ENCODE measurements at regions not wholly inside any gene's neighbourhood (a gene's known extent, or its start where the extent isn't known, plus 50 kb on each side); places are given as distances from the start of the nearest gene placed in this dataset.

DNA sequence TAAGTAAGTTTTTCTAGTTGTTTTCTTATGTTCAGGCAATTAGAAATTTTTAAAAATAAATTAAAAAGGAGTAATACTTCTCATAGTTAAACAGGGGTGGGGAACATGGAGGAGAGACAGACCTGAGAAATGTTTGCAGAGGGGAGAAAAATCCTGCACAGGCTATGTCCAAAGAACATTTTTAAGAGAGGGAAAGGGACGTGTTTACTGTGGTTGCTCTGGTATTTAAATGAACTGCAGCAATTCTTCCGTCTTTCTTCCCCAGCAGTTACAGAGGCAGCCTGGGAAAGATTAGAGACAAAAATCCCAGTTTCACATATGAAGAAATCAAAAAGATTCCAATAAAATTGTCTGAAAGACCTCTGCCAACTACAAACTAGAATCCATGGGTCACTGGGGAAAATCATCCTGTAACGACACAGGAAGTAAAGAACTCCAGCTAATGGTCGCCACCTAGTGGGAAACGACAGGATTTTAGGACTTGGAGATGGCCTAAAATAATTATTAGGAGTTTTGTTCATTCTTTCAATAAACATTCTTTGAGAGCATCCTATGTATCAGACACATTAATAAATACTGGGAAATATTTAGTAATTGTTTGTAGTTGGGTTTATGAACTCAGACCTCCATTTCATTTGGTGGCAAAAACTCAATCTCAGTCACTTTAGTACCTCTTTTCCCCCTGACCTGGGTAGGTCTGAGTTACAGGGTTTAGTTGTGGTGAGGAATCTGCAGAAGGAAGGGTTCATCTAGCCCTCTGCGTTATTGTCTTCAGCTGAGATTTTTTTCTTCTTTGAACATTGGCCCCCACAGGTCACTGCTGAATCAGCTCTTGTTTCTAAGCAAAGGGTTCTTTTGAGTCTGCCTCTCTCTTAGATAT is 69.9 kb upstream of the GOLIM4 start:
- Histone ChIP-seq H3K4me3 (no peak overlapping the region), H3K27ac (no peak overlapping the region), H3K9ac (ENCODE audit: insufficient read length) (peak overlapping the region; percentile 13), H3K9me3 (ENCODE audit: low read depth, low read length) (no peaks in the 10 kb centered on the region), H3K36me3 (ENCODE audit: insufficient read depth, low read length) (no peaks in the 10 kb centered on the region)
- DNase-seq (ENCODE audit: low read depth, low spot score) = peak; percentile 70
- TF ChIP-seq POLR2AphosphoS5 (IDR thresholded peaks at IDR 0.05; ENCODE audit: borderline replicate concordance, low read depth, low read length) (no peak), EZH2 (IDR thresholded peaks at IDR 0.05) (no peak), FOXP2 (optimal IDR thresholded peaks at IDR 0.05; ENCODE audit: control extremely low read depth, extremely low read length, insufficient read depth) (no peak)

DNA sequence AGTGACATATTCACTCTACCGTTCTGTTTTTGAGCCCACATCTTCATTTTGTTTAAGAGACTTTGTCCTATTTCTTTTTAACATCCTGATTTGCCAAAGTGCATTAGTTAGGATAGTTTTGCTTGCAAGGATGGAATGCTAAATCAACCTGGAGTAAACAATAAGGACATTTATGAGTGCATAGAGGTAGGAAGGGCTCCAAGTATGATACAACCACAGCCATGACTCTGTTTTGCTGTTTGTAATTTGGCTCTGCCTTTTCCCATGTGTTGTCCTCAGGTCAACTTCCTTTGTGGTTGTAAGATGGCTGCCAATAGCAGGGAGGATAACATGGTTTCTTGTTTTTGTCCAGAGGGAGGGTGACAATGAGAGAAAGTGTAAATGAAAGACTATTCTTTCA is 66.4 kb upstream of the GOLIM4 start:
- H3K27ac ChIP-seq = no peak overlapping the region
- TF ChIP-seq EZH2 (IDR thresholded peaks at IDR 0.05) (no peak), POLR2AphosphoS5 (IDR thresholded peaks at IDR 0.05; ENCODE audit: borderline replicate concordance, low read depth, low read length) (no peak), FOXP2 (optimal IDR thresholded peaks at IDR 0.05; ENCODE audit: control extremely low read depth, extremely low read length, insufficient read depth) (no peak)
- DNase-seq (ENCODE audit: low read depth, low spot score) = no peak
- no peak overlapping the region for H3K4me3 ChIP-seq
- no peaks in the 10 kb centered on the region for H3K9me3 ChIP-seq (ENCODE audit: low read depth, low read length)
- no peak overlapping the region for H3K9ac ChIP-seq (ENCODE audit: insufficient read length)
- H3K36me3 ChIP-seq (ENCODE audit: insufficient read depth, low read length) = no peaks in the 10 kb centered on the region

DNA sequence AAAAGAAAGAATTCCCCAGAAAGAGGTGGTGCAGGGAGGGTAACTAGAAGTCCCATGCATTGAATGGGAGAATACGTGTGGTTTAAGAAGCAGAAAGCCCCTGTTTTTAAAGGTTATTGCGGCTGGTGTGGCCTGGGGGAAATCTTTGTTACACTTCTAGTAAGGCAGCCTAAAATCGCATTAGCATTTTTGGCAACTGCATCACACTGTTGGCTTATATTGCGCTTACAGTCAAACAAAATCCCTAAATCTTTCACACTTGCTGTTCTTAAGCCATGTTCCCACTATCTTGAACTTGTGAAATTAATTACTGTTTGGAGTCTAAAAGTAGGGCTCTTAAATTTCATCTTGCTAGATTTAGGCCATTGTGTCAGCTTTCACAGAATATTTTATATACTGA is 66.0 kb upstream of the GOLIM4 start:
- no peaks in the 10 kb centered on the region for H3K36me3 ChIP-seq (ENCODE audit: insufficient read depth, low read length)
- DNase-seq (ENCODE audit: low read depth, low spot score) = no peak
- TF ChIP-seq FOXP2 (optimal IDR thresholded peaks at IDR 0.05; ENCODE audit: control extremely low read depth, extremely low read length, insufficient read depth) (no peak), EZH2 (IDR thresholded peaks at IDR 0.05) (no peak)
- no peaks in the 10 kb centered on the region for H3K9me3 ChIP-seq (ENCODE audit: low read depth, low read length)
- H3K27ac ChIP-seq = no peak overlapping the region
- no peak overlapping the region for H3K9ac ChIP-seq (ENCODE audit: insufficient read length)
- H3K4me3 ChIP-seq = no peak overlapping the region

DNA sequence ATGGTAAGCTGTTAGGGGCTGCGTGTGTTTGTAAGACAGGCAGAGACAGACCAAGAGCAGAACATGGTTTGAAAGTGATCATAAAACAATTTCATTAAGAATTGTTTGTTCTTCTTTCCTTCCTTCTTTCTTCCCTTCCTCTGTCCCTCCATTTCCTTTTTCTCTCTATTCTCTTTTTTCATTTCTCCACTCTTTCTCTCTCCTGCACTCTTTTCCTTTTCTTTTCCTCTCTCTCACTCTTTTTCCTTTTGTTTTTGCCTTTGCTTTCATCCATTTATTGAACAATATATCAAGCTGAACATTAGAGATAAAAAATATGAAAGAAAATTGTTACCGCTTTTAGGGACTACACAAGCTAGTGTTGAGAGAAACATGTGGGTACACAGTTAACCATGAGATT is 62.2 kb upstream of the GOLIM4 start:
- Histone ChIP-seq H3K4me3 (no peak overlapping the region), H3K27ac (no peak overlapping the region), H3K9me3 (ENCODE audit: low read depth, low read length) (no peaks in the 10 kb centered on the region), H3K36me3 (ENCODE audit: insufficient read depth, low read length) (no peaks in the 10 kb centered on the region), H3K9ac (ENCODE audit: insufficient read length) (no peak overlapping the region)
- no peak for TF ChIP-seq FOXP2 (optimal IDR thresholded peaks at IDR 0.05; ENCODE audit: control extremely low read depth, extremely low read length, insufficient read depth)
- TF ChIP-seq EZH2 (IDR thresholded peaks at IDR 0.05) = no peak
- TF ChIP-seq POLR2AphosphoS5 (IDR thresholded peaks at IDR 0.05; ENCODE audit: borderline replicate concordance, low read depth, low read length) = no peak
- DNase-seq (ENCODE audit: low read depth, low spot score) = no peak

DNA sequence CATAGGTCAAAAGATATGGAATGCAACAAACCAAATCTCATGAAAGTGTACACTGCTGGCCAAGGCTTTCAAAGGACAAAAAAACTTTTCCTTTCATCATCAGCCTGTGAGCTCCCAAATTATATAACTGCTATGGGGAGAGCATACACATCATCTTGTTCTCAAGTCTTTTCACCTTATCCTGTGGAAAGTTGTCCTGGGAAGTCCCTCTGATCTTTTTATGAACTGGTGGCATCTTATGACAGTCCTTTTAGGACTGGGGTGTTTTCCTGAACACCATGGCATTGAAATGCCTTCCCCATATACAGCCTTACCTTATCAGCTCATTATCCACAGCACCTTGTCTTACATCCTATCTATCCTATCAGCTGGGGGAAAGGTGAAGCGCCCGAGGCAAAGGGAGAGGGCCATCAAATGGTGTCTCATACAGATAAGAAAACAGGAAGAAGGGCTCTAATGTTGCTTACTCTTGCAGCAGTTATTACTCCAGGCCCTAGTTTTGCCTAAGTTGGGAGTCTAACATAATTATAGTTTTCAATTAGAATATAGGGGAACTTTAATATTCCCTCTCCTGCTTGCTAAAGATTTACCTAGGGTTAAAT is 61.5 kb upstream of the GOLIM4 start:
- H3K27ac ChIP-seq = no peak overlapping the region
- no peak for DNase-seq (ENCODE audit: low read depth, low spot score)
- no peak for TF ChIP-seq FOXP2 (optimal IDR thresholded peaks at IDR 0.05; ENCODE audit: control extremely low read depth, extremely low read length, insufficient read depth)
- TF ChIP-seq POLR2AphosphoS5 (IDR thresholded peaks at IDR 0.05; ENCODE audit: borderline replicate concordance, low read depth, low read length) = no peak
- no peak for TF ChIP-seq EZH2 (IDR thresholded peaks at IDR 0.05)

DNA sequence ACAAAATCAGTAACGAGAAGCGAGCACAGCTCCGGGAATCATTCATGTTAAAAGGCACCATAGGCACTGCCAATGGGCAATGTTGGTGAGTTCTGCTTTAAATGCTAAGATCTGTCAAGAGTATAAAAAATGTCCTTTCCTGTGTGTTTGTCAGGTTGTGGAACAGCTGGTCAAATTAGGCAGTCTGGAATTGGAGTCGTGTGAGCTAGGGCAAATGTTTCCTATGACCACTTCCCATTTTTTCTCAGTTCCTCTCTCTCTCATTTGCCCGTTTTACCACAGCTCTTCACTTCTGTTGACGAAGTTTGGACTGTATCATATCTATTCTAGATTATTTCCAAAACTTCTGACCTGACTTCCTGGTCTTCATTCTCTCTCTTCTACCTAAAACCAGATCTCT is 60.8 kb upstream of the GOLIM4 start:
- TF ChIP-seq FOXP2 (optimal IDR thresholded peaks at IDR 0.05; ENCODE audit: control extremely low read depth, extremely low read length, insufficient read depth) (no peak), EZH2 (IDR thresholded peaks at IDR 0.05) (no peak), POLR2AphosphoS5 (IDR thresholded peaks at IDR 0.05; ENCODE audit: borderline replicate concordance, low read depth, low read length) (no peak)
- Histone ChIP-seq H3K36me3 (ENCODE audit: insufficient read depth, low read length) (no peaks in the 10 kb centered on the region), H3K9me3 (ENCODE audit: low read depth, low read length) (no peaks in the 10 kb centered on the region), H3K4me3 (no peak overlapping the region), H3K9ac (ENCODE audit: insufficient read length) (no peak overlapping the region), H3K27ac (no peak overlapping the region)
- DNase-seq (ENCODE audit: low read depth, low spot score) = no peak

More for the DNA sequence above, 61.5 kb upstream of the GOLIM4 start:
- no peaks in the 10 kb centered on the region for H3K36me3 ChIP-seq (ENCODE audit: insufficient read depth, low read length)
- H3K9me3 ChIP-seq (ENCODE audit: low read depth, low read length) = no peaks in the 10 kb centered on the region
- no peak overlapping the region for H3K4me3 ChIP-seq
- no peak overlapping the region for H3K9ac ChIP-seq (ENCODE audit: insufficient read length)

DNA sequence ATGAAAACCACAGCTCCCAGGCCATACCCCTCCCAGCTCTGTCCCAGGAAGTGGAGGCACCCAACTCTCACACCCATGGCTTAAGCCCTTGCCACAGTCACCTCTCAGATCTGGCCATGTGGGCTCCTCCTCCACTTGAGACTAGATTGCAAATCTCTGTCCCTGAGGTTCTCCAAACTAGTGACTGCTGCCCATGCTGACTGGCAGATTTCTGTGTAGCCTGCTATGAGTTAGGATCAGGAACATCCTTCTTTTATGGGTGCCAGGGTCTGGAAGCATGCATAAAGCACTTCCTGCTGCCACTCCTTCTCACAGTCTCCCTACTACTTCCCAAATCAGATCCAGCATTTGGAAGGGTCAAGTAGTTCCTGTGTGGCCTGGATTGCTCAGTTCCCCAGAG is 59.6 kb upstream of the GOLIM4 start:
- H3K27ac ChIP-seq = no peak overlapping the region
- no peak overlapping the region for H3K4me3 ChIP-seq
- H3K9ac ChIP-seq (ENCODE audit: insufficient read length) = no peak overlapping the region
- DNase-seq (ENCODE audit: low read depth, low spot score) = no peak
- H3K36me3 ChIP-seq (ENCODE audit: insufficient read depth, low read length) = no peaks in the 10 kb centered on the region
- H3K9me3 ChIP-seq (ENCODE audit: low read depth, low read length) = no peaks in the 10 kb centered on the region
- TF ChIP-seq POLR2AphosphoS5 (IDR thresholded peaks at IDR 0.05; ENCODE audit: borderline replicate concordance, low read depth, low read length) = no peak
- TF ChIP-seq EZH2 (IDR thresholded peaks at IDR 0.05) = no peak
- TF ChIP-seq FOXP2 (optimal IDR thresholded peaks at IDR 0.05; ENCODE audit: control extremely low read depth, extremely low read length, insufficient read depth) = no peak

DNA sequence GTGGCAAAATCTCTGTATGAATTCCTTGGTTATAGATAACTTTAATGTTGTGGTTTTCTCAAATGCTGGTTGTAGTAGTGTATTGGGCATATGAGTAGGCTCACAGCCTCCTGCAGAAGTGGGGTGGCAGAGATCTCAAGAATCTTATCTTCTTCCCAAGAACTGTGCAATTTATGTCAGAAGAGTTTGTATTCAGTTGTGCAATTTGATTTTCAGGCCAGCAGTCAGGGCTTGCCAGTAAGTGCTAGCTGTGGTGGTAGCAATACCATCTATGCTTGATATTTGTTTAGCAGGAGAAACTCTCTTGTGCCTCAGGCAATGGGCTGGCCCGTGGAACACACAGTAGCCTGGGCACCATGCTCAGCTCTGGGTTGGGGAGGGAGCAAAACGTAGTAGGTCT is 58.4 kb upstream of the GOLIM4 start:
- H3K4me3 ChIP-seq = no peak overlapping the region
- DNase-seq (ENCODE audit: low read depth, low spot score) = no peak
- H3K9me3 ChIP-seq (ENCODE audit: low read depth, low read length) = no peaks in the 10 kb centered on the region
- H3K36me3 ChIP-seq (ENCODE audit: insufficient read depth, low read length) = no peaks in the 10 kb centered on the region
- TF ChIP-seq FOXP2 (optimal IDR thresholded peaks at IDR 0.05; ENCODE audit: control extremely low read depth, extremely low read length, insufficient read depth) (no peak), POLR2AphosphoS5 (IDR thresholded peaks at IDR 0.05; ENCODE audit: borderline replicate concordance, low read depth, low read length) (no peak), EZH2 (IDR thresholded peaks at IDR 0.05) (no peak)
- no peak overlapping the region for H3K27ac ChIP-seq
- H3K9ac ChIP-seq (ENCODE audit: insufficient read length) = no peak overlapping the region
